ENCODE measurements at regions not wholly inside any gene's neighbourhood (a gene's known extent, or its start where the extent isn't known, plus 50 kb on each side); places are given as distances from the start of the nearest gene placed in this dataset.
"Not testable (repeated sequence)": the region's sequence is repeated elsewhere in the genome, so short reads cannot be mapped to it uniquely, and the experiment has no call there.

DNA sequence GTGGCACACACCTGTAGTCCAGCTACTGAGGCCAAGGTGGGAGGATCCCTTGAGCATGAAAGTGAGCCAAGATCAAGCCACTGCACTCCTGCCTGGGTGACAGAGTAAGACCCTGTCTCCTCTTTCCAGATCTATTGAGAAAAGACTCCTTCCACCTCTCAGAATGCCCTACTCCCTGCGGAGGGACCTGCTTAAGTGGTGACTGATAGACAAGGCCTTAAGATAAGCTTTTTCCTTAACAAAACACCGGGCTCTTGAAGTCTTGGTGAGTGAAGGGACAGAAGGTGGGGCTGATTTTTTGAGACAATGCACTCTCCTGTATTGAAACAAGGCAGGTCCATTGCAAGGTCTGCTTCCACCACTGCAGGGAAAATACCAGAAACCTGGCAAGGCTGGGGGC, 338.4 kb upstream of the FRG2C start:
- DNase-seq = no peak

DNA sequence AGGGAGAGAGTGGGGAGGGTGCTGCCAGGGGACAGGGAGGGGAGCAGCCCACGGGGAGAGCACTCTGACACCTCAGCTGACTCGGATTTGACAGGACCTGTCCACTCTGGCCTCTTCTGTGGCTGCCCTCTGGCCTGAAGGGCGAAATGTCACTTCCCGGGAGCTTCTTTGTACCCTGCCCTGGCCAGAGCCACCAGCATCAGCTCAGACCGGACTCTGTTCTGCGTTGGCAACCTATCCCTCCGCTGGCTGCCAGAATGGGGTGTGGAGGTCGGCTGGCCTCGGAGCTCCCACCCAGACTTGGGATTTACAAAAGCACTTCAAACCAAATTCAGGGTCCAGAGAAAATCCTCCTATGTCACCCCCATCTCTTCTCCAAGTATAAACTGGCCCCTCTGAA, 336.7 kb upstream of the FRG2C start:
- no peak for DNase-seq

DNA sequence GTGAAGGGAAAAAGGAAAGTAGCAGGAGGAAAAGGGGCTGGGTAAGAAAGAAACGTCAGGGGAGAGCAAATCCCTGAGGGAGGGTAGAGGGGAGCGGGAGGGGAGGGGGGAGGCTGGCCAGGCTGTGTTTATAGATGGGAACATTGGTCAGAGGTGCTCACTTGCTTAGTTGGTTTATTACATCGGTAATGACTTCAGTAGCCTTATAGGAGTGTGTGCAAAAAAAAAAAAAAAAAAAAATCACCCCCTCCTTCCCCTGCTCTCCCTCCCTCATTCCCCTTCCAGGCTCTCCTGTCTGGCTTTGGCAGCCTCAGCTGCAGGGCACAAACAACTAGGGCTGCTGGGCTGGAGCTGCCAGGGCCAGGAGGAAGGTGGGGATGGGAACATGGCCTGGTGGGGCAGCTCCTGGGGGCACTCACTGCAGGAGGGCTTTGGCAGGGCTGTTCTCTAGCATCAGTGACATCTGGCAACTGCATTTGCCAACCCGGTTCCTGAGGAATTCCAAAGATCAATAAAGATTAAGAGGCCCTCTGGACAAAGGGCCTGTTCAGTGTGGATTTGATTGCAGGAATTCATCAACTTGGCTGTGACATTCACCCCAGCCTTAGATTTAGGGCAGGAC, 334.5 kb upstream of the FRG2C start:
- DNase-seq = no peak

DNA sequence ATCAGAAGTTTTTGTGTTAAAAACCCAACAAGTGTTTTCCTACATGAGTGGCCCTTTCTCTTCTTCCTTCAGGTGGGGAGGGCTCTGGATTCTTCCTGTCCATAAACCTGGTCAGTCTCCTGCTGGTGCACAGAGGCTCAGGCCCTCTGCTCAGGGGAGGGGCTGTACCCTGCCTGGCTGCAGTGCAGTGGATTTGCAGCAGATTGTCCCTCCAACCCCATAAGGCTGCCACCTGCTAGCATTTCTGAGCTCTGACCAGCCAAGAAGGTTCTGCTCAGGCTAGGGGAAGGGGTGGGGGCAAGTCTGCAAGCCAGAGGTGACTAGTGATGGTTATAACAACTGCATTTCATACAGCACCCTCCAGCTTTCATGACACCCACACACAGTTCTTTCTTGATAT, 333.7 kb upstream of the FRG2C start:
- not testable (repeated sequence) for DNase-seq

DNA sequence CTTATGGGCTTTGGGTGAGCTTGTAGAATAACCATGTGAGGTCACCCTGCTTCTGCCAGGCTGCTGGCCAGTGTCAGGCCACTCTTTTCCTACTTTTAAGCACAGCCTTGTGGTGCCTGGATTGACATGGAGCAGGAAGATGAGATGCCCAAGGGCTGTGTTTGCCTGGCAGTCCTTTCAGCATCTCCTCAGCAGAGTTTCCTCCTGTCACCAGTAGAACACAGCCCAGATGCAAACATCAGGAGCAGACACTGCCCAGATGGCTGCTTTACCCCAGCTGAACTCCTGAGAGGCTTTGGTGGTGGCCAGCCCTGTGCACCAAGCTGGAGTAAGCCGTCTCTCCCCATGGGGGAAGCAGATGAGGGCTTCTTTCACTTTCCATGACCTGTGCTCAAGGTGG, 332.0 kb upstream of the FRG2C start:
- DNase-seq = not testable (repeated sequence)

DNA sequence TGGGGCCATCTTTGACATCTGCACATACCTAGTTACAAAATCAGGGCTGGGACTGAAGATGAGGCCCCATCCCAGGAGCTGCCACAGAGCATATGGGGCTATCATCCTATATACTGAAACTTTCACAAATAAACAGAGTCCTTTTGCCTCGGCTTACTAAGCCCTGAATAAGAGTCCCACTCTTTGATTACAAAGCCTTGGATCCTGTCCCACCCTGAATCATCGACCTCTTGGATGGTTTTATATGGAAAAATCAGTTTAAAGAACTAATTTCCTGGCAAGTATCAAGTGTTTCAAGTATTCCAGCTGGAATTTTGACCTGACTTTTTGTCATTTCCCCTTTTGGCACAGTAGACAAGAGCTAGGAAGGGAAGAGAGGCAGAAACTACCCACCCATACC, 331.3 kb upstream of the FRG2C start:
- no peak for DNase-seq

DNA sequence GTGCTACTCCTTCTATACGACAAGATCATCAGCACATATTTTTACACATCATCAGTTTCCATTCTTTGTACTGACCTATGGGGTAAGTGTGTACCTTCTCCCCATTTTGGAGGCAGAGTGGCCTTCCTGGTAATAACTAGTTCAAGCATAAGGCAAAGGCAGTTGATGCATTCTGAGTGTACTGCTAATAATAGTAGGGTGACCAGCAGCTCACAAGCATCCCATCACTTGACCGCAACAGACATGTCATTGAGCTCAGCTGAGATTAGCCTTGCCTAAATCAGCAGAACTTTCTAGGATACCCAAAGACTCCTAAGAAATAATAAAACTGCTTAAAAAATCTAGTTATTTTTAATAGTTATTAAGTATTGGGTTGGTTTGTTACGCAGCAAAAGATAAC, 329.8 kb upstream of the FRG2C start:
- no peak for DNase-seq

DNA sequence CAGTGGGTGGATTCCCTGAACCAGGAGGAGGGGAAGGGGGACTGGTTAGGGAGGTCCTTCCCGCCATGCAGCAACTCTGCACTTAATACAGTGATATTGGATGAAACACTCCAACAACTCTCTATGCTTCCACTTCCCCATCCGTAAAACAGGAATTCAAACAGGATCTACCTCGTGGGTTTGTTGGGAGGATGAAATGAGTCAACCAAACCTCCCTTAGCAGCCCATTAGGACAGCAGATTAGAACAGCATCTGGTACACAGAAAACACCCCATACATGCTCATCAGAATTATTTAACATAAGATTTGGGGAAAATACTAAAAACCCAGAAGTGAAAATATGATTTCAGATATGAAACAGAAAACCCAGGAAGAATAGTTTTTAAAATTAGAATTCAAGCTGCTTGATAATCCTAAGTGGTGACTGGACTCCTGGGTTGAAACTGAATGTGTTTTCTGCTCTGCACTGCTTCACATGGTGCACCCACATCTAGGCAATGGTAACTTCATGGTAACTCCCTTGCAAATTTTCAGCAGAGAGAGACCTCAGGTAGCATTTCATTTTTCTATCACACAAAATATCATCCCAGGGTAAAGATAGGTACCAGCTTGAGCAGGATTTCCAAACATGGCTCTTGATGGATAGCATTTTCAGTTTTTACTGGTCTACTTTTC, 326.8 kb upstream of the FRG2C start:
- no peak for DNase-seq

DNA sequence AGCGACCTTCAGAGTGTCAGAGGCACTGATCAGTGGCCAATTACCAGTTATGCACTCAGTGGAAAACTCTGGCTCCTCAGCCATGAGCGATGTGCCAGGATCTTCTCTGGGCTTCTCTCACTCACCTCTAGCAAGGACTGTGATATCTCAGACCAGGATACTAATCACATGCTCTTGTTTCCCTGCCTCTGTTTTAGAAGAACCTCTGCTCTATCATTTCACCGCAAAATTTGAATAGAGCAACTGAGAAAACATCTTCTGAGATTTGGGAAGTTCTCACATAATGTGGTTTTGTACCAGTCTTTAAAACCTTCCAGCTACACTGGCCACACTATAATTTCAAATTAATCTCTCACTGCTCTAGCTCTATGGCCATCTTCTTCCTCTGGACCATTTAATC, 325.8 kb upstream of the FRG2C start:
- no peak for DNase-seq

DNA sequence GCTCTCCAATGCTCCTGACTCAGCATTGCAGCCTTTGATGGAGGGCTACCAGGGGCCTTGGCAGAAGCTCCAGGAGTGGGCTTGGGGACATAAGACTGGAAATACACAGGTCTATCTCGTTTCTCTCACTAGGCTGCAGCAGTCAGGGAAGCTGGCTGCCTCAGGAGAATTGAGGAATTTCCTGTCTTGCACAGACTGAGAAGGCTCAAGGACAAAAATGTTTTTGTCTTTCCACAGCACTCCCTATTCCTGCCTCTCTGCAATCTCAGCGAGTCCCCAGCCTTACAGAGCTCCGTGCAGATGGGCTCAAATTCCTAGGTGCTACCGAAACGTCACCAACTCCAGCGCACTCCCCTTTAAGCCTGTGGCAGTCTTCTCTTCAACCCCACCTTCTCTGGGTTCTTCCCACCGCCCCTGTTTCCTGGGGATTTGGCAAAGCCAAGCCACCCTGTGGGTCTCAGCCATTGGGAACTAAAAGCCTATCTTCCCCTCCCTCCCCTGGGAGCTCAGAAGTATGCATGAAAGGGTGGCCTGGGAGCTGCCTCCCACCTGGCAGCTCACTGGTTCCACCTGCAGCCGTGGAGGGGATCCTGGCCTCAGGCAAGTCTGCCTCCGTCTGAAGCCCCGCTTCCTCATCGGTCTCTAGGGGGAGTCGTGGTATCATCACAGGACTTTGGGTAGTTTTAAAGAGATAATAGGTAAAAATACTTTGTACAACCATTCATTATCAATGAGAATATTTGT, 322.6 kb upstream of the FRG2C start:
- DNase-seq = no peak

DNA sequence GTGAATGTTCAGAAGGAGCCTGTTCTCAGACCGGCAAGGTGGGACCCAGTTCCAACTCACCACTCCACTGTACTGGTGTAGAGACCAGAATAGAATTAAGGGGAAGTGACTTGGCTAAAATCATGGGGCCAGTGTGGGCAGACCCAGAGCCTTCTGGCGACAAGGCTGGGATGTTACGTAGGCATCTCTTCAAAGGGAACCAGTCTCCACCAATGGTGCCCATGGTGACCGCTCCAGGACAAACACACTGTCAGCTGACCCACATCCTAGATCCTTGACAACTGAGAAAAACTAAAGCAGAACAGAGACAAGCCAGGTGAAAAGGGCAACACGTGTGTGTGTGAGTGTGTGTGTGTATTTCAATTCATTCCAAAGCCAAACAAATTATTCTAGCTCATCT, 321.7 kb upstream of the FRG2C start:
- DNase-seq = no peak

DNA sequence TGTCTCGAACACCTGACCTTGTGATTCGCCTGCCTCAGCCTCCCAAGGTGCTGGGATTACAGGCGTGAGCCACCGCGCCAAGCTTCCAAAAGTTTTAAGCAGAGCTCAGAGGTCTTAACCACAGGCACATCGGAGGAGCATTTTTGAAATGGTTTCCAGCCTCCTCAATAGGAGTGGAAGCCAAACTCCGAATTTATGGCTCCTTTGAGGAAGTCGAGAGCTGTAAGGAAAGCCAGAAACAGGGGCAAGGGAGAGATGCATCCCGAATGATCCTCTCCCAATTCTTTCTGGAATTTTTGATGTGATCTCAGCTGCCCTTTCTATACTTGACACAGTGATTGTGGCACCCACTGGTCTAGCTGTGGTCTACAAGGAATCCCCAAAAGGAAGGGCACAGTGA, 313.6 kb upstream of the FRG2C start:
- not testable (repeated sequence) for DNase-seq

DNA sequence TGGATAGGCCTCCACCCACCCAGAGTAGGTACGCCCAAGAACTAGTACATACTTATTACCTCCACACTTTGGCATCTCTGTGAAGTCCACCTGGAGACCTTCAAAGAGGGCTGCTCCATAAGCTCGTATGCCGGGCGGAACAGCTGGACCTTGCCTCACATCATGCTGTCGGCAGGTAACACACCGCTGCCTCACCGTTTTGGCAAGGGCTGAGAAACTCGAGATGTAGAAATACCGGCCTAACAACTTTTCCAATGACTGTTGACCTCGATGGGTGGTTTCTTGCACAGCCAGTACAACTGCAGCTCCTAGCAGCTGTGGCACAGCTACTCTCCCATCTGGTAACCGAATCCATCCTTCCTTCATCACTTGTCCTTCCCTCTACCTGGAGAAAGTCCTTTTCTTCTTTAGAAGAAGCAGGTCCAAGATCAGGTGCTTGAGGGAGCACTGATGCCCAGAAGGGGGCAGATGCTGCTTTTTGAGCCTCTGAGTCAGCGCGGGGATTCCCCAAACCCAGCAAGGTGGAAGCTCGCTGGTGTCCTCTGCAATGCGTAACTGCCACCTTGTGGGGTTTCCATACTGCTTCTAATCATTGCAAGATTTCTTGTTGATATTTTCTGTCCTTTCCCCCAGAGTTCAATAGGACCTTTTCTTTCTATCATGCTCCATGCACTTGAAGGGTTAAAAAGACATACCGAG, 301.9 kb upstream of the FRG2C start:
- DNase-seq = not testable (repeated sequence)

DNA sequence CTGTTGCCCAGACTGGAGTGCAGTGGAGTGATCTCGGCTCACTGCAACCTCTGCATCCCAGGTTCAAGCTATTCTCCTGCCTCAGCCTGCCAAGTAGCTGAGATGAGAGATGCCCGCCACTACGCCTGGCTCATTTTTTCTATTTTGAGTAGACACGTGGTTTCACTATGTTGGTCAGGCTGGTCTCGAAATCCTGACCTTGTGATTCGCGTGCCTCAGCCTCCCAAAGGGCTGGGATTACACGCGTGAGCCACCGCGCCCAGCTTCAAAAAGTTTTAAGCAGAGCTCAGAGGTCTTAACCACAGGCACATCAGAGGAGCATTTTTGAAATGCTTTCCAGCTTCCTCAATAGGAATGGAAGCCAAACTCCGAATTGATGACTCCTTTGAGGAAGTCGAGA, 291.2 kb upstream of the FRG2C start:
- not testable (repeated sequence) for DNase-seq

DNA sequence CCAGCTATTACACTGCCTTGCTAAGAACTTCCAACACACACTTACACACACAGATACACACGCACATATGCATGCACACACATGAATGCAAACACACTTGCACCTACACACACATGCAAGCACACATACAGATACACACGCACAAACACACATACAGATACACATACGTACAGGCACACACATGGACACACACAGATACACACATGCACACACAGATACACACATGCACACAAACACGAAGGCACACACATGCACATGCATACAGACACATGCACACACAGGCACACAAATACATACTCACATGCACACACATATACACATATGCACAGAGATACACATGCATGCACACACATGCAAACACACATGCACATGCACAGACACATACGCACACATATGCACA, 284.3 kb upstream of the FRG2C start:
- DNase-seq = not testable (repeated sequence)

DNA sequence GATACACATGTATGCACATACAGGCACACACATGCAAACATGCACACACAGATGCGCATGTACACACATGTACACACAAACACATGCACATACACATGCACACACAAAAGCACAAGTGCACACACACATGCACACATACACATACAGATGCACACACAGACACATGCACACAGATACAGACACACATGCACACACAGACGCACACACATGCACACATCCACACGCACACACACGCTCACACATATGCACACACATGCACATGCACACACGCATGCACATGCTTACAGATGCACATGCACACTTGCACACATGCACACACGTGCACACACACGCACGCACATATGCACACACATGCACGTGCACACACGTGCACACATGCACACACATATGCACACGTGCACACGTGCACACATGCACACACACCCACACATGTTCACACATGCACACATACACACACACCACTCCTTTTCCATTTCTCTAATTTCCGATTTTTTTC, 283.8 kb upstream of the FRG2C start:
- no peak for DNase-seq

DNA sequence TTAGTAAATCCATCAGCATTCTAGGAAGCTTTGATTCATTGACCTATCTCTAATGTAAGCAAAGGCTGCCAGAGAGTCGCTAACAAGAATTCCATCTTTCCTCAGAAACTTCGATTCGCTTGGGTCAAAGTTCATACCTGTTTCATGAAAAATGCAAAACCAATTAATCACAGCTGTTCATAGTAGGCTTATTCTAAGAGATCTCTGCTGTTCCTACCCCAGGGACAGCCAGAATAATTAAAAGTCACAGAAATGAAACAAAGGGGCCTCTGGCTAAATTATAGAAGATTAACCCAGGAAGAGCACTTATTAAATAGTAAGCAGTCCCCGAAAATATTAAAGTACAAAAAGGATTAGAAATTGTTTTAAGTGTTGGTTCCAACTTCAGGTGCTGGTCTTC, 280.1 kb upstream of the FRG2C start:
- not testable (repeated sequence) for DNase-seq

DNA sequence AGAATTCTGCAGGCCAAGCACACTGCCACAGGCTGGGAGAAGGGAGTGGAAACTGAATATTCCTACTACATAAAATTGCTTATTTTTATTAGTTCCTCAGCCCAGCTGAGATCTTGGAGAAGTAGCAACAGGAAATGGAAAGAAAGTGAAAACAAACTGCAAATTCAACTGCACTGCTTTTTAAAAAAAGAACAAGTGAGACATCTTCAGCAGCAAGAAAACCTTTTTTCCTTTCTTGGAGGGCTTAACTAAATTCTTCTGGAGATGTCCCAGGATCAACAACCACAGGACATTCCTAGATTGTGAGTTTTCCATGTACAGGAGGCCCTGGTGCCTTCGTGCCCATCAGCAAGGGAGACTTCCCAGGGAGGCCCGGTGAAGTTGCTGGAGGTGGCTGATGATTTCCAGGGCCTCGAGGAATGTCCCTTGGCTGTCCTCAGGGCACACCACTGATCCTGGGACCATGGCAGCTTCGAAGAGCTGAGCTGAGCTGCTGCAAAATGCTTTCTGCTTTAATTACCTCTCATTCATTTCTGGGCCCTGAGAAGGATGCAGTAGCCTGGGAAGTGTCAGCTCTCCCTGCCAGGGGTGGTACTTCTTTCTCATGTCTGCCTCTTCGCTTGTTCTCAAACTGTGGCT, 275.5 kb upstream of the FRG2C start:
- DNase-seq = not testable (repeated sequence)

DNA sequence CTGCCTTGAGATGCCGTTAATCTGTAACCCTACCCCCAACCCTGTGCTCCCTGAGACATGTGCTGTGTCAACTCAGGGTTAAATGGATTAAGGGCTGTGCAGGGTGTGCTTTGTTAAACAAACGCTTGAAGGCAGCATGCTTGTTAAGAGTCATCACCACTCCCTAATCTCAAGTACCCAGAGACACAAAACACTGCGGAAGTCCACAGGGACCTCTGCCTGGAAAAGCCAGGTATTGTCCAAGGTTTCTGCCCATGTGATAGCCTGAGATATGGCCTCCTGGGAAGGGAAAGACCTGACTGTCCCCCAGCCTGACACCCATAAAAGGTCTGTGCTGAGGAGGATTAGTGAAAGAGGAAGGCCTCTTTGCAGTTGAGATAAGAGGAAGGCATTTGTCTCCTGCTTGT, 270.8 kb upstream of the FRG2C start:
- DNase-seq = not testable (repeated sequence)

DNA sequence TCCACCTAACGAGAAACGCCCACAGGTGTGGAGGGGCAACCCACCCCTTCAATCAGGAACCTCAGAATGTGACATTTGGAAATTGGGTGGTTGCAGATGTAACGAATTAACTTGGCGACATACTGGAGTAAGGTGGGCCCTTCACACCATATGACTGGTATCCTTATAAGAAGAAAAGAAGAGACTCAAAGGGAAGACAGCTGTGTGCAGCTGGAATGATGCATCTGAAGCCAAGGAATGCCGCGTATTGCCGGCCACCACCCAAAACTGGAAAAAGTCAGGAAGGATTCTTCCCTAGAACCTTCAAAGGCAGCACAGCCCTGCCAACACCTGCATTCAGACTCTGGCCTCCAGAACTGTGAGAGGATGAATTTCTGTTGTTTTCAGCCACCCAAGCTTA, 270.0 kb upstream of the FRG2C start:
- not testable (repeated sequence) for DNase-seq

DNA sequence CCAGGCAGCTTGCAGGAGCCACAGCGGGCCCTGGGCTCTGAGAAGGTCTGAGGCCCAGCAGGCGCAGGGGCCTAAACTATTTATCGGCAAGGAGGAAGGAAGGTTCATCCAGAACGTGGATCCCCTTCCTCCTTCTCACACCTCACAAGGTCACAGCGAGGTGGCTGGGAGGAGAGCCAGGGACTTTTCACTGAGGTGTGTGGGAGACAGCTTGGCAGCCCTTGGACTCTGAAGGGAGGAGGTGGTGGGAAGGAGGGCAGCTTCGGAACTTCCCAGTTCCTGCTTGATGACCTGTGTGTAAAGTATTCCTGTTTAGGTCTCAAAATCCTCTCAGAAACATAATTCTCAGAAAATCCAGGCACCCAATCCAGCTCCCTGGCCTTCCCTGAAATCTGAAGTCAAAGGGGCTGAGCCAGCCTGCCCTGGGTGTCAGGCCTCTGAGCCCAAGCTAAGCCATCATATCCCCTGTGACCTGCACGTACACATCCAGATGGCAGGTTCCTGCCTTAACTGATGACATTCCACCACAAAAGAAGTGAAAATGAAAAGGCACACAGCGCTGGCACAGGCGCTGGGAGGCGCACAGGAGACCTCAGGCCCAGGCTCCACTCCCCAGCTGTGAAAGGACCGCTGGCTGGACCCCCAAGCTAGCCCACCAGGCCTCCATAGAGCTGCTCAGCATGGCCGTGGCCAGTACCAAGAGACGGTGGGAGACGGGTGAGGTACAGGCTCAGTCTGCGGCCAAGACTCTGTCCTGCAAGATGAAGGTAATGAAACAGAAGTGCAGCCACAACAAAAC, 269.4 kb upstream of the FRG2C start:
- not testable (repeated sequence) for DNase-seq
